GM19328 (cell line): ENCODE measurements at regions not wholly inside any gene's neighbourhood (a gene's known extent, or its start where the extent isn't known, plus 50 kb on each side); places are given as distances from the start of the nearest gene placed in this dataset.

Experiments used
- ATAC-seq: cut with Tn5 transposase; IDR thresholded peaks from one replicate; pipeline ENCODE4 v1.9.1; 2021; ENCODE audit warnings: mild to moderate bottlenecking, moderate library complexity; ENCODE audit not compliant: unreplicated experiment

DNA sequence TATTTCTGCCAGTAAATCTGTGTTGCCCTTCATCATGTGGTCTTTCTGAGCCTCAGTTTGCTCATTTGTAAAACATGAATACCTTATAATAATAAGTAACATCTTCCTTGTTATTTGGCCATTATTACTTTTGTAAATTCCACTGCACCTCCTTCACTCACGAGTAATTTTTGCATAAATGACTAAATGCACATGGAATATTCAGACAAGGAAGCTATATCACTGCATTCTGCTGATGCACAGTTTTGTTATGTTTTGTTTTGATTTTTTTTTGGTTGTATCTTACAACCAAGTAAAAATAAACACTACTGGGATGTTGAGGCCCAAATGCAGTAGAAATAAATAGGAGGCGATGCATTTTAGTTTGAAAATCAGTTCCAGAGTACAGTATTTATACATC is 185.3 kb upstream of the POU3F3 start:
- ATAC-seq: no peak

DNA sequence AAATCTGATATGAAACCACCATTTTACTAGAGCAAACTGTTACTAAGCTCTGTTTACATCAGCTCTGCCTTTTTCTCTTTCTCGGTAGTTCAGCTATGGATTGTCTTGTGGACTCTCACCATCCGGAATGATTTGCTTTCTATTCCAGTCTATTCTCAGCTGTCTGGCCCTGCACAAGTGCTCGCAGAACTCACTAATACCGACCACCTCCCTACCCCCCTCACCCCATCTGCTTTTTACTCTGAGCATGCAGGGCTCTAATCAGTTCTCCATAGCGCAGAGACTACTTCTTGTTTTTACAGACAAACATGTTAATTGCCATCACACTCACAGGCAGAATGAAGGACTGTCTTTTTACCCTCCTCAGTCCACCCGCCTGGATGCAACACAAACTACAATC is 180.7 kb upstream of the POU3F3 start:
- ATAC-seq: no peak

DNA sequence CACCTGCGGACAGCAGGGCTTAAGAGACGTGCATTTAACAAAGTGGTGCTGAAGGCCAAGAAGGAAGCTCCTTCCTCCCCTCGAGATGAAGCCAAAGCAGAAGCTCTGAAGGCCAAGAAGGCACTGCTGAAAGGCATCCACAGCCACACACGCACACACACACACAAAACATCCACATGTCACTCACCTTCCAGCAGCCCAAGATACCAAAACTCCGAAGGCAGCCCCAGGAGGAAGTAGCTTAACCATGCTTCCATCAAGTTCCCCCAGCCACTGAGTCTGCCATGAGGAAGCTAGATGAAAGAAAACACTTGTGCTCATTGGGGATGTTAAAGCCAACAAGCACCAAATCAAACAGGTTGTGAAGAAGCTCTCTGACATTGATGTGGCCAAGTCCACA is 175.7 kb upstream of the POU3F3 start:
- ATAC-seq: no peak

DNA sequence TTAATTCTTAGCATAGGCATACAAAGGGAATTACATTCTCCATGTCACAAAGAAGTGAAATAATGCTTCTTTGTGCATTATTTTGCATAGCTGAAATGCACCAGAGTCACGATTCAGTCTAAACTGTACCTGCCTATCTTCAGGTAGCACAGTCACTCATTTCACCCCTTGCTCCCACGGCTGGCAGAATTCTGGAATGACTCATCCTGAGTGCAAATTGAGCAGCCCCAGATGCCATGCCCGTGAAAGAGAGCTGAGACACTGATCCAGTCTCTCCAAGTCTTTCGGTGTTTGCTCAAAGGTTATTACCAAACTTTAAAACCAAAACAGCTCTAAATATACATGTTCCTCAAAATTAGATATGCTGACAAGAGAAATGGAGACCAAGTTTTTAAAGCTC is 168.3 kb upstream of the POU3F3 start:
- ATAC-seq: no peak

DNA sequence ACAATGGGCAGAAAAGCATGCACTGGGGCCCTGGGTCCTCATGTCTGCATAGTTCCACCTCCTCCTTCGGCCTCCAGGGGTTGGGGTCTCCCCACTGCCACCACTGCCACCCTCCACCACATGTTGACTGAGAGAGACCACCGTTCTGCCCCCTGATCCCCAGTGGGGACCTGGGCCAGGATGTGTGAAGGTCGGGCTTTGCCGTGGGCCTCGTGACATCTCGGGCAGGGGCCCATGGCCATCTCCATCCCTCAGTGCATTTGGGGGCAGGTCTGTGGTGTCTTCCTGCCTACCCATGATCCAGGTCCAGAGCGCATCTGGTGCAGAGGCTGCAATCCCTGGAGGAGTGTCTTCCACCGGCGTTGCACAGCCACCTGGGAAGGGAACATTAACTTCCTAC is 166.8 kb upstream of the POU3F3 start:
- no peak for ATAC-seq

DNA sequence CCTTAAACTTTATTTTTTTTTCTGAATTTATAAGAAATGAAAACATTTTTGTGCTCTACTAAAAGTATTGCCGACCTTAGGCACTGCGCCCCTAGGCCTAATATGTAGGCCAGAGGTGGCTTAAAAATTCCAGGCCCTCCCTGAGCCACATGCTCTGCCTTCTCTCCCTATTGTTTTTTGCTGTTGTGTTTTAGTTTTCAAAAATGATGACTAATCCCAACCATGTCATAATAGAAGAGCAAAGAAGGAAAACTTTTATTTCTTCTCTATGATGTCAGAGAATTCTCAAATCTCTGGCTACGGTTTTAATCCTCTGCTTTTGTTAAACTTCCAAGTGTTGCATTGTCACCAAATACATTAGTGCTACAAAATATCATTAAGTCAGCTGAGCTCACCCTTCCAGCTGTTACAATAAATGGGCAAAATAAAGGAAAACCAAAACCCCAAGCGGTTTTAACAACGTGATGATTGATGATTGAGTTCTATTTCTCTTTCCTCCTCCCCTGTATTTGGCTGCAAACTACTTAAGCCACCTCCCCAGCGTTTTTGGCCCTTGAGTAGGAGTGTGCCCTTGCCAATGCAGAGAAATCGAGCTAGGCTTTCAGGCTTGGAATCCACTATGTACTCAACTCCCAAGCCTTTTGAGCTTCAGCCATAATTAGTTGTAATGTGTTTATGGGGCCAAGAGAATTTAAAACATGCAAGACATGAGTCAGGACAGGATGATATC is 163.5 kb upstream of the POU3F3 start:
- ATAC-seq: no peak

DNA sequence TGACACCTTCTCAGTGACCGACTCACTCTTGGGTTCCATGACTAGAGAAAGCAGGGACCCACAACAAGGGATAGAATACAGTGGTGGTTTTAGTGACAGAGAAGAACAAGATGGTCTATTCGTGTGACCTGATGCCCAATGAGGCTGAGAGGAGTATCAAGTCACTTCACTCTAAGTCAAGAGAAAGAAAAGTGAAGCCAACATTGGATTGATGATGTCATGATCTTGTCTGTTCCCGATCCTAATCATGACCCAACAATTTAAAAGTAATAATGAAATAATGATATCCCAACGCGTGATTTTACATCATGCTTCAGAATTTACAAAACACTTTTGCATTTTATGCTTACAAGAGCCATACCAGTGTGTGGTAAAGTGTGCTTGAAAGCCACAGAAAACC is 155.6 kb upstream of the POU3F3 start:
- no peak for ATAC-seq

DNA sequence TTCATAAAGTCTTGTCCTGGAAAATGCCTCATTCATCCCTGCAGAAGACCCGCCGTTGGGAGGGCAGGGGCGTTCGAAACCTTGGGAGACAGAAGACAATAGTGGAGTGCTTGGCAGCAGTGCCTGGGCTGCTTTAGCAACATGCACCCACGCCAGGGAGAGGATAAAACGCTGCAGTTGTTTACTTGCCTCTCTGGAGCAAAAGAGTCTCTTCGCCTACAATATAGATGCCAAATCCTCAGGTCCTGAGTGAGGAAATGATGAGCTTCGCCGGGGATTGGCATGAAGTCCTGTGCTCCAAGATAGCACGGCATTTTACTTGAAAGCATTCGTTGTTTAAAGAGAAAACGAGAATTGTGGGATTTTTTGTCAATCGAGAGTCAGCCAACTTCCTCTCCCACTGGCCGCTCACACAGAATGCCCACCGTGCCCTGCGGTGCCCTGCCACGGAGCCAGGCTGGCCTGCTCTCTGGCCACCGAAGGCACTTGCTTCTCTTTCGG is 152.5 kb upstream of the POU3F3 start:
- no peak for ATAC-seq

DNA sequence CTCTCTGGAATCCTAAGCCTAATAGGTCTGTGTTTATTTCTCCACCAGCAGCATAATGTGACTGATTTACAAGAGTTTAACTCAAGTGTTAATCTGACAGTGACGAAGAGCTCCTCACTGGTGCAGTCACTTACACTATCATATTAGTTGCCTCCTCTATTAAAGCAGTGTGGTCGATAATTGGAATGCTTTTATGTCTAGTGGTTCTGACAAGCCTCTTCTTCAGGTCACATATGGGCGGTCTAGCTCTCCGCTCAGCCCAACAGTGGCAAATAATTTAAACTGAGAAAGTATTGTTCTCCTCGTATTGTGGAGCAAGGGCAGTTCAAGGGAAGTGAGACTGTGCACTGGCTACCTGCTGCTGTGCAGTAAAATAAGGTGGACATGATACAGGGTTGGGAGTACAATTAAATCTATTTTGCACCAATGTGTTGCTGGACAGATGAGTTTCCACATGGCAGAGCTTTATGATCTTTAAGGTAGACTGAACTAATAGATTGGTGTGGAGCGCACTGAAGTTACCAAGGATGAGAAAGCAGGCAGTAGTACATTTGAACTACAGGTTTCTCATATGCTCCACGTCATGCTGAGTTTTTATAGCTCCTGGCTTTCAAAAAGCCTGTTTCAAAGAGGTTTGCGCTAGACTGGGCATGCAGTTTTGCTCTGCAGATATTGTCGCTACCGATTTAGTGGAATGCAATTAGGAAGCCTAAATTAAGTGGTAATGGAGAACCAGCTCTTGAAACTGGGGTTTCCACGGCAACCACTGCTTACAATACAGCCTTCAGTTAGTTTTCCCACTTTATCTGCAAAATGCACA is 151.7 kb upstream of the POU3F3 start:
- ATAC-seq: no peak

DNA sequence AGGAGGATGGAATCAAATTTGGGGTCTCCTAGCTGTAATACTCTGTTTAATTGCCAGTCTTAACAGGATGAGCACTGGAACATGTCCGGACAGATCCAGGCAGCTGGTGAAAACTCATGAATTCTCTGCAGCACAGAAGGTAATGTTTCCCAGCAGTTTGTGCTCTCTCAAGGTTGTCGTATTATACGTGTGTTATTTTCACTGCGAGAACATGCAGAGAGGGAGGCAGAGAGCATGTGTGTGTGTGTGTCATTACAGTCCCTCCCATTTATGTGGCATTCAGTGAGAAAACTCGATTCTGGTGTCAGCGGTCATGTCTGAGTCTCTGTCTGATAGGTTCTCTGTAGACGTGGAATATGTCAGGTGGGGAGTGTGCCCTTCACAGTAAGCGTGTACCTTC is 150.2 kb upstream of the POU3F3 start:
- no peak for ATAC-seq

DNA sequence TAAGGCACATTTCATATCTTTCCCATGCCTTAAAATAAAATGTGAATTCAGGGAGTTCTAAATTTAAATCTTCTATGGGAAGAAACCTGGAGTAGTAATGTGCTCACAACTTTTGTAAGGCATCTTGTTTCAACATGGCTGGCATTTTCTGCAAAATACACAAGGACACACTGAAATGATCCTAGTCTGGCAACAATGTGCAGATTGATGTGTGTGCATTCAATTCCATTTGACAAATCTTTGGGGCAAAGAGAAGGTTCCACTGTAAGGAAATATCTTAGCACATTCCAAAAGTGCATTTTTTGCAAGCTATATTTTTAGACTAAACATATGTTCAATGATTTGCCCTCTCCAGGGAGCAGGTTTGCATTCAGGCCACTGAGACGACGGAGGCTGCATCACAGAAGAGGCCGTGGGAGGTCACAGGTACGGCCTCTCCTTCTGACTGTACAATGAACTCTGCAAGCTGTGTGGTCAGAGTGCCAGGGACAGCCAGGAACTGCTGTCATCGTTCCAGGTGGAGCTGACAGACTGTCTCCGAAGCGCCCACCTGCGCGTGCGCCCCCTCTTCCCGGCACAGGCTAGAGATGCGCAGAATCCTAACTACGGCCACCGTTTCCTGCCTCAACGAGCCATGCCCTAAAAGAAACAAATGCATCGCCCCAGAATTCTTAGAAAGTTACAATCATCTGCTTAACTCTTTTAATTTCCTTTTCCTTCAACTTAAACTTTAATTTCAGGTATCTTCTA is 149.2 kb upstream of the POU3F3 start:
- no peak for ATAC-seq

DNA sequence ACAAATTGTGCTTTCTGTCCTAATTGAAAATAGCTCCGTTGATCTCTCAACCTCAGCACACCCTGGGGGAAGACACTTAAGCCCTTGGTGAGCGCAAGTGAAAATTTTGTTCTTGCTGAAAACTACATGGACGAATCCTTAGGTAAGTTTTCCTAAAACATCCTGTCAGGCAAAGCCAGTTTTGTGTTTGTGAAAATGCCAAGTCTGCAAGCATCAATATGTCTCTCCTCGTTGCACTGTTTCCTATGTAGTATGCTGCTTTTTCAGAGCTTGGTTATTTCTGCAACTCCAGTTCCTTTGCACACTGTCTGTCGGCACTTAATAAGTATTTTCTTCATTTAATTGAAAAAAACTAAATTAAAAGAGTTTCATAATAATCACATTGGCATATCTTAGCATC is 146.9 kb upstream of the POU3F3 start:
- no peak for ATAC-seq

DNA sequence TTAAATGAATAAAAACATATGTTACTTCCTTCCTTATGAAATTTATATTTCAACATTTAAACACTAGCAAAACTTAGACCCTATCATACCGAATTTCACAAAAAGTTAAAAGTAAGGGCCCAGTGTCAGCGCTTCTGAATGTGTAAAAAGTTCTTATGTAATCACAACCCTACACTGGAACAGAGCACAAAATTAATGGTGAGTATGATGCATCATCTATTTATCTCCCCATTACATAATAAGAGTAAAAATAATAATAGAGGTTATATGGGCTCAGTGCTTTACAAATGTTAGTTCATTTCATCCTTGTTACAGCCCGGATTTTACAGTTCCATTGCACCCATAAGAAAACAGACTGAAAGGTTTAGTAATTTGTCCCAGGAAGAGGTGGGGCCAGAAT is 144.9 kb upstream of the POU3F3 start:
- ATAC-seq: no peak

DNA sequence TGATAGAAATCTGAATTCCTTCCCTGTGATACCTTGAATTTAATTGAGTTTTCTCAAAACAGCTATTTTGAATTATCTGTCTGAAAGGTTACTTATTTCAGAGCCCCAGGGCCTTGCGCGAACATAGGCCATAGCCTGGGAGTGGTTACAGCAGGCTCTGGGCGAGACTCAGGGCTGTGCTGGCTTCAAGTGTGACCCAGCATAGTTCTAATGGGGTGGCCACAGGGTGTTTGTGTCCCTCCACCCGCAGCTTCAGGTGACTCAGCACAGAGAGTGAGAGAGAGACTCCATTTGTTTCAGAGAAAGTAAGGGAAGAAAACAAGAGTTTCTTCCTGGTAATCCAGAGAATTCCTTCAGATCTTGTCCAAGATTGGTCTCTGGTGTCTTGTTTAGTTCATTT is 137.9 kb upstream of the POU3F3 start:
- ATAC-seq: no peak

DNA sequence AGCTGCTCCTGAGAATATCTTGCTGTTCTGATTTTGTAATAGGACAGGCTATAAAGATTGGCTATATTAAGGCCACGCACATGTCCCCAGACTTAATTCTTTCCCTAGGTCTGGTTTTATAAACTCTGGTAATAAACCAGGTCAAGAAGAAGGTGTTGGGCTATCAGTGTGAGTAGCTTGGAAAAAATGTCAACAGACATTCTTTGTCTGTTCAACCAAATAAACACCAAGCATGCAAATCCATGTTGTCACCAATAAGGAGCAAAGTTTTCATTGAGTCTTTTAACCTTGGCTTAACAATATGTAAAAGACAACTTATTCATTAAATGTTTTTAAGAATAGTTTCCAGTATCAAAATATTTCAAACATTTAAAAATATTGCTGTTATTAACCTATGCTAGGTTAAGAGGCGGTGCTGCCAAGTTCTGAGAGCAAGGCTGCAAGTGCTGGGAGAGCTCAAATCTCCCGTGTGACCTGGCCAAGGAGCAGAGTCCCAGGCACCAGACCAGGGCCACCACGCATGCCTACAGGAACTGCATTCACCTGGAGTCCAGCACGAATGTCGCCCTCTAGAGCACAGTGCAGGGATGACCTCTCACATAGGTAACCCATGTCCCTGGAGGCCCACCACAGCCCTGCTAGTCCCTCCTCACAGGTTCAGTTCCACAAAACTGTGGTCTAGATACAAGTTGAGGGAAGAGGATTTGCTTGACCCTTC is 120.5 kb upstream of the POU3F3 start:
- ATAC-seq: peak; percentile 95

DNA sequence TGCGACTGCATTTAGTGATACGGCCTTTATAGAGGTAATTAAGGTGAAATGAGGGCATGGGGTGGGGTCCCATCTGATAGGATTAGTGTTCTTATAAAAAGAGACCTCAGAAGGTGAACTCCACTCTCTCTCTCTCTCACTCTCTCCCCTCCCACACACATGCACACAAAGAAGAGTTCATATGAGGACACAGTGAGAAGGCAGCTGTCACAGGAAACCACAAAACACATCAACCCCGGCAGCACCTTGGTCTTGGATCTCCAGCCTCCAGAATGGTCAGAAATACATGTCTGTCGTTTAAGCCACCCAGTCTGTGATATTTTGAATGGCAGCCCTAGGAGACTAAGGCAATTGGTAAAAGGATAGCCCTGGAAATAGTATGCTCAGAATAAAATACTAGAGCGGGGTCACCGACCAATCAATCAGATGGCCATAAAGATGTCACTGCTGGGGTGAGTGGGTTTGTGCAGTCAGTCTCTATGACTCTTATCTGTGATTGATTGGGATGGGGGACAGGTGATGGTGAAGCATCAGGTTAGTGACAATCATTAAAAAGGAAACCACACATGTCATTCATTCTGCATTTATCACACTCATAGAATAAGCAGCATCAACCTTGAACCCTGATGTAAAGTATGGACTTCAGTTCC is 118.9 kb upstream of the POU3F3 start:
- no peak for ATAC-seq

DNA sequence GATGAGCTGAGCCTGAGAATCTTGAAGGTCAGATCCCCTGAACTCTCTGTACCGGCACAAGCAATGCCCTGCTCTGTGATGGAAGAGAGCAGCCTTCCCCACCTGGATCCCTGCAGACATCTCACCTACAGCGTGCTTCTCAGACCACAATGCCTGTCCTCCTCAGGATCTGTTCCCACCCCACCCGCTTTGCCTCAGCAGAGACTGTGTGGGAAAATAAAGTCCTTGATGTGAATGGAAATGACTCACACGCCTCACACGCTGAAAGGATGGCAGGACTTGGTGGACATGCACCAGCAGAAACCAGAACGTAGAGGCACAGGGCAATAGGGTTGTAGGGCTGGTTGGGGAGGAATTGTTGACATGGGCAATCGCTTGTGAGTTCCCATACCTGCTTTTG is 117.9 kb upstream of the POU3F3 start:
- ATAC-seq: no peak

DNA sequence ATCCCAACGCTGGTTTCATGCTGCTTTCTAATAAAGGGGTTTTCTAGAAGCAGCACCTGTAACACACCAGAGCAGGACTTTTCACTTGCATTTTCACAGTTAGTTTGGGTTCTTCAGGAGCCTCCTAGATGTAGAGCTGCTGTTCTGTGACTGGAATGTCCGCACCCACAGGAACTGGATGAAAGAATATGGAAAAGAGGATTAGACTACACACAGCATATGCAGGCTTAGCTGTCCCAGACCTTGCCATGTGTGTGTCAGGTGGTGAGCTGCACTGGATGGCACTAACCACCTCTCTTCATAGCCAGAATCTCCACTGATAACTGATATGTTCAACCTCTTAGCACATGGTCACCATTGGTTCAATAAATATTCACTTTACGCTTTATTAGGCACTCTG is 112.1 kb upstream of the POU3F3 start:
- ATAC-seq: no peak

DNA sequence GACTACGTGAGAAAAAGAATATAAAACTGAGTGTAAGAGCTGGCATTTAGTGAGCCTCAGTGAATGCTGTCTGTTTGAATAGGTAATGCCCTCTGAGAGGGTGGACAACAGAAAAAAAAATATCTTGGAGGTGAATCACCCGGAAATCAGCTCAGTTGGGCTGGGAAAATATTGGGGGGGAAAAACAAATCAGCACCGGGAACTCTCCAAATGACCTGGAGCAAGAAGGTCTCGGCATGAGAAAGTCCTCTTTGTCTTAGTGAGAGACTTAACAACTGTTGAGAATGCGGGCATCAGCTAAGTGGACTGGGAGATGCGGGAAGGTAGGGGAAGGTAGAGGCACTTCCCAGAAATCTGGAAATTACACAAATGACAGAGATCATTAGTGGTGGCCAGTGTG is 109.4 kb upstream of the POU3F3 start:
- no peak for ATAC-seq

DNA sequence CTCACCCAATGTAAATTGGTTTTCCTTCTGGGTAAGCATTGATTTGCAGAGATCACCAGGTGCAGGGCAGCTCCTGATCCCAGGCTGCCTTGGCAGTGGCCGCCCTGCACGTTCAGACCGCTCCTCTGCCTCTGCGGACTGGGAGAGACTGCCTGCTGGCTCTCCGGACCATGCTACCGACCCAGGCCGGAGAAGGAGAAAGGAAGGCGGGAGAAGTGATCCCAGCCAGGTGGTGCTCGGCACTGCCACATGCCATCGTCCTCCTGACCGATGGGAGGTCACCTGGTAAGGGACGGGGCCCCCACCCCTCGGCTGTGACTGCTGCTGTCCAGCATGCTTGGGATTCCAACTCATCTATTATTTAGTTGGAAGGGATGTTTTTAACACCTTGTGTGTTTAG is 108.1 kb upstream of the POU3F3 start:
- ATAC-seq: no peak

DNA sequence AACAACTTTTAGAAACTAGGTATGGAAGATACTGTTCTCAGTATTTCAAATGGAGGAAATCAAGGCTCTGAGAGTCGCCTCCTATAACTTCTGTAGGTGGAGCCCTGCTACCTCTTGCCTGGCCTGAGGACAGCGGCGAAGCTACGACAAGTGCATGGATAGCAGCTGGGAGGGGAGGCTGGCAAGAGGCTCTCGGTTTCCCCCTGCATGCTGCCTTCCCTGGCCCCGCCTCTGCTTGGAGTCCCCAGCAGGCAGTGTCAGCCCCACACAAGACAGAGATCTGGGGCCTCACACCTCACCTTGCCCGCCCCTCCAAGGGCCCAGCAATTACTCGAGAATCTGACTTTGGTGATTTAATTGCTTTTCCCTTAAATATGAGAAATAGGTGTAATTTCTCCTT is 107.6 kb upstream of the POU3F3 start:
- no peak for ATAC-seq
